Fibroblast of skin of abdomen (primary cell): ENCODE measurements at regions not wholly inside any gene's neighbourhood (a gene's known extent, or its start where the extent isn't known, plus 50 kb on each side); places are given as distances from the start of the nearest gene placed in this dataset.
"Not testable (repeated sequence)": the region's sequence is repeated elsewhere in the genome, so short reads cannot be mapped to it uniquely, and the experiment has no call there.

Source experiments
- DNase-seq: peaks from one replicate; pipeline ENCODE4 v3.0.0-alpha.2; 2013

GRCh38 chr1:229162825-229163515, 107.9 kb upstream of the RAB4A start:
- DNase-seq = no peak

- no peak for DNase-seq
Measured at GRCh38 chr1:229164348-229164747, 106.6 kb upstream of the RAB4A start.

- no peak for DNase-seq
Measured at GRCh38 chr1:229164836-229165735, 105.8 kb upstream of the RAB4A start.

- no peak for DNase-seq
Measured at GRCh38 chr1:229167318-229167717, 103.6 kb upstream of the RAB4A start.

DNA sequence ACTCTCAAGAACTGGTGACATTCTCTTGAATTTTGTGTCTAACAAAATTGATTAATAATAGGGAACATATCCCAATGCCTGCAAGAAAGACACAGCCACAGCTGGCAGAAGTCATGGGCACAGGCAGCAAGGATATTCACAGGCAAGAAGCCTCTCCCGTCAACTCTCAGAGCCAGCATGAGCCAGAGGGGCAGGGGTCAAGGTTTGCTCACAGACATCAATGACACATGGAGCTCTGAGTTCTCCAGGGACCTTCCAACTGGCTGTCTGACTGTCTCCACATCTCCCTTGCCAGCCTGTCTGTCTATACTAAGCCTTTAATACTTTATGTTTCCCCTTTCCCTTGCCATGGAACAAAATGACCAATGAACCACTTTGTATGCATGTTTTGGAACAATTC, 101.5 kb upstream of the RAB4A start:
- DNase-seq = no peak

DNA sequence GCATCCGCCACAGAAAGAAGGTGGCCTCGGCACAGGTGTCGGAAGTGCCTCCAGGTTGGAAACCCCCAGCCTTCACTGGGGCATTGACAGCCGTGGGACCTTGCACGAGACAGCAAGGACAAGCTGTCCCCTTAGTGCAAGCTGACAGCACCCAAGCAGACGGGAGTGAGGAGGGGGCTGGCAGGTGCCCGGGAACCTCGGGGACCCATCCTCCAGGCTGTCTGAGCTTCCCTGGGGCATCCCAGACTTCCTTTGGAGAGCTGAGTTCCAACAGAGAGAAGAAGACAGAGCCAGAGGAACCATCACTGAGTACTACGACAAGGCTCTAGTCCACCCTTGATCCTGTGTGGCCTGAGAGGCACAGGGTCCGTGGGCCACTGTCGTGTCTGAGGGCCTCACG, 100.6 kb upstream of the RAB4A start:
- DNase-seq = no peak

DNA sequence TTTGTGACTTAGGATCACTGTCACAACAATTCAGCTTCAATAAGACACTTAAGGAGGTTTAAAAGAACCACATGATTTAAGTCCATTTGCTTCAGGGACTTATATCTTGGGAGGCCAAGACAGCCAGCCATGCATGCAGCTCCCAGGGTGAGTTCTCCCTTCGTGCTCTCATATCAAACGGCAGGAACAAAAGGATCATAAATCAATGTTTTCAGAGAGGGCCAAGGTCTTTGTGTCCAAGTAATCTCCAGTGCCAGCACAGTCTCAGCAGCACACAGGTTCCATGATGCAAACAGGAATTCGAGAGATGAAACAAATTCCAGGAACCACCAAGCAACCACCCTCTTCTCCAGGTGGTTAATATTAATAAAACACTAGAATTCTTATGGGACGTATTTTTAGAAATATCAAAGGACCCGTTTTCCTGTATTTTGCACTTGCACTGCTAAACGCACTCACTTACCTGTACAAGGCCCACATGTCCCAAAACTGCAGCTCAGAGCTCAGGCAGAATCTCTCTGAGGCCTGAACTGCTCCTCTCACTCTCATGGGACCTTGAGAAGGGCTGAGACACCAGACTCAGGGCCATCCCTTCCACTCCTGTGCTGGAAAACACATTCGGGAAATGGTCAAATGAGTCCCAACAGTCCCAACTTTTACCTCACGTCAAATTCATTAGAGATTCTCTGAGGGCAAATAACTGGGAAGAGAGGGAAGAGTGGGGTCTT, 100.0 kb upstream of the RAB4A start:
- DNase-seq = no peak

DNA sequence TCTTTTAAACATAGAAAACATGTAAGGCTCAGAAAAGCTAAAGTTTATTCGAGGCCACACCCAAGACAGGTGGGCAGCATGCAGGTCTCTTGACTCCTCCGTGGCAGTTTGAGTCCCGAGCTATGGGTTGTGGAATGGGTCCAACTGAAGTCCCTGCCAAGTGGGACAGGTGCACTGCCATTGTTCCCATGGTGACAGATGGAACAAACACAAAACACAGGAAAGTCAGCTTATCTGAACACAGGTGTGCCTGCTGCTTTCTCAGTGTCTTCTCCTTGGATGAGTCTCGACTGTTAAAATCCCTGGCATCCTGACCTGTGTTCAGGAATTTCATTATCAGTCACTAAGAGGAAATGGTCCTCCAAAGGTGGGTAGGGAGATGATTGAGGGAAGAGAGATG, 99.0 kb upstream of the RAB4A start:
- DNase-seq = no peak

GRCh38 chr1:229173491-229174476, 97.1 kb upstream of the RAB4A start:
- DNase-seq = not testable (repeated sequence)

DNA sequence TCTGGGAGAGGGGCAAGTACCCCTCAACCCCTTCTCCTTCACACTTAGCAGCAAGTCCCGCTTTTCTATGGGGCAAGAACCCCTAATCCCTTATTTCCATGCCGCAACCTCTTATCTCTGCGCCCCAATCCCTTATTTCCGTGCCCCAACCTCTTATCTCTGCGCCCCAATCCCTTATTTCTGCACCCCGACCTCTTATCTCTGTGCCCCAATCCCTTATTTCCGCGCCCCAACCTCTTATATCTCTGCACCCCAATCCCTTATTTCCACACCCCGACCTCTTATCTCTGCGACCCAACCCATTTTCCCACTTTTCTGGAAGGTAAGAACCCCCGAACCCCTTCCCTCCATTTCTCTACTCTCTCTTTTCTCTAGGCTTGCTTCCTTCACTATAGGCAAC, 95.6 kb upstream of the RAB4A start:
- DNase-seq = not testable (repeated sequence)

GRCh38 chr1:229176457-229176856, 94.5 kb upstream of the RAB4A start:
- not testable (repeated sequence) for DNase-seq

DNA sequence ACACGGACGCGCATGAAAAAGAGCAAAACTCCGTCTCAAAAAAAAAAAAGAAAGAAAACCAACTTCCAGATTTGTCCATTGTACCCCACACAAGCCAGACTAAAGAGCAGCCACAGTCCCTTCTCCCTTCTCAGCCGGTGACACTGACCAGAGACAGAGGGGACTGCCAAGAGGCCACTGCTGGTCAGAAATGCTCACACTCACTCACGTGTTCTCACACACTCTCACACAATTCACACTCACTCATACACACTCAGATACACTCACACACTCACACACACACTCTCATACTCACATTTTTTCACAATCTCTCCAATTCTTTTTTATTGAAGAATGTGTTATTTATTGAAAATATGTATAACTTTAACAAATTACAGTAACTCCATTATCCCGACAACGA, 90.8 kb upstream of the RAB4A start:
- no peak for DNase-seq

GRCh38 chr1:229181419-229181818, 89.5 kb upstream of the RAB4A start:
- no peak for DNase-seq

- no peak for DNase-seq
Measured at GRCh38 chr1:229183588-229183987, 87.3 kb upstream of the RAB4A start.

GRCh38 chr1:229184066-229184465, 86.8 kb upstream of the RAB4A start:
- no peak for DNase-seq

GRCh38 chr1:229185963-229186362, 84.9 kb upstream of the RAB4A start:
- no peak for DNase-seq

DNA sequence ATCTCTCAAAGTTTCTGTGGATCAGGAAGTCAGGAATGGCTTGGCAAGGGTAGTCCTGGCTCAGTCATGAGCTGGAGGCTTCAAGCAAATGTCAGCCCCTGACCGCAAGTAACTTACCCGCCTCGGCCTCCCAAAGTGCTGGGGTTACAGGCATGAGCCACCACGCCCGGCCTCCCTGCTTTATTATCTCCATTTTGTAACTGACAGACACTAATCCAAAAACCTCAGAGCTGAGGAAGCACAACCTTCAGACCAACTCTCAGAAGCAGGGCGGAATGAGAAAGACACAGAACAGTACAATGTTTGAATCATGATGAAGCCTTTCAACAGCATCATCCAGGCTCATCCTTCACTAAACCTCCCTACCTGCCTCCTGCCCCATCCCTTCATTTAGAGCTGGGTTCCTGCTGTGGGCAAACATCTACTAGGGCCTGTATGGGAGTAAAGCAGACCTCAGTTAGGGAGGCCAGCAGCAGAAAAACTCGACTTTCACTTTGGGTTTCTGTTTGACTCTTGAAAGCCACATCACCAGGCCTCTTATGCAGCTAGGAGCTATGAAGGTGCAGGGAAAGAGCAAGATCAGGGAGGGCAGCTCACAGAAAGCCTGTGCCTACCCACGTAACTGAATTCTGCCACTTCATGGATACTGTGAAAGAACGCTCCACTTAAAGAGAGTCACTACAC, 84.4 kb upstream of the RAB4A start:
- no peak for DNase-seq

DNA sequence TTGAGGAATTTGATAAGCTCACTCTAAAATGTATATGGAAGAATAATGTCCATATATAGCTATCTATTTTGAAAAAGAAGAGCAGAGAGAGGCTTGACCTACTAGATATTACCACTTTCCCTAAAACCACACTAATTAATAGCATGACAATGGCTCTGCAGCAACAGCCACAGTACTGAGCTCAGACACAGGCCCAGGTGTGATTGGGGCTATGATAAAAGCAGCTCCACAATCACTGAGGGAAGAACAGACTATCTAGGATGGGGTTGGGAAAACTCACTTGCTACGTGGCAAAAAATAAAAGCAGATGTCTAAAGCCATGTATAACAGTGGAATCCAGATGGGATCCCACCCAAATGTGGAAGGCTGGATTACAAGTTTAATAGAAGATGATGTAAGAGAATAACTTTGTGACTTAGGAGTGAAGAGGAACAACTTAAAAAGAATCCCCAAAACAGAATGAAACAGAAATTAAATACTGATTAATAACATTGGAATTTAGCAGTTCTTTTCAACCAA, 80.8 kb upstream of the RAB4A start:
- DNase-seq = peak; percentile 76

GRCh38 chr1:229191066-229191674, 79.7 kb upstream of the RAB4A start:
- DNase-seq = peak; percentile 61

- DNase-seq = peak; percentile 59
Measured at GRCh38 chr1:229192031-229192430, 78.9 kb upstream of the RAB4A start.

DNA sequence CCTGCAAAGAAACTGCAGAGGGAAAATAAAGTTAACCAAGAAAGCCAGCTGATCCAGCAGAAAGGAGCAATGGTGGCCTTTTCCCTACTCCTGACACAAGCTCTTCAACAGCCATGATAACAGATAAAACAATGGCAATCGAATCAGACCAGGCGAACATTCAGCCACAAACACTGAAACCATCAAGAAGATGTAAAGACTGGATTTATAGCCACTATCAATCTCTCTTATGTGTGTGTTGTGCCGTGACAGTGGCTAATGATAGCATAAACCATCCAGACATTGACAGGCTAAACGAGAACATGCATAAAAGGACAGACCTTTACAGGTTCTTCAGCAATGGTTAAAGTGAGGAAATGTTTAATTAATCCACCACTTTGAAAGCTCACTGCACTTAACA, 78.1 kb upstream of the RAB4A start:
- DNase-seq = no peak
